Astrocyte of the spinal cord (primary cell): ENCODE measurements at regions not wholly inside any gene's neighbourhood (a gene's known extent, or its start where the extent isn't known, plus 50 kb on each side); places are given as distances from the start of the nearest gene placed in this dataset.

Source experiments
- DNase-seq: peaks from one replicate; pipeline ENCODE4 v3.0.0; 2011; ENCODE audit warnings: low read depth, low spot score
- H3K4me3 ChIP-seq: 2 replicates; pipeline ENCODE4 v1.5.1; 2011; ENCODE audit warnings: low read depth, mild to moderate bottlenecking, low read length, moderate library complexity
- CTCF ChIP-seq: IDR thresholded peaks from 2 replicates; pipeline ENCODE4 v1.5.1; 2012; ENCODE audit warnings: low read depth, mild to moderate bottlenecking, low read length, inconsistent platforms
- in situ Hi-C: cut with HindIII; loops from 2 replicates; pipeline ENCODE4 v1.10.0; 2017; ENCODE audit warnings: low sequenced_read_pairs

GRCh38 chr1:56404561-56405030, 174.8 kb downstream of the PLPP3 start:
- H3K4me3 ChIP-seq: no peak overlapping the region
- TF ChIP-seq CTCF: no peak
- peak; percentile 25 for DNase-seq
- in situ Hi-C loops: no loop called here

GRCh38 chr1:56404066-56404465, 175.3 kb downstream of the PLPP3 start:
- peak; percentile 18 for DNase-seq
- no peak overlapping the region for H3K4me3 ChIP-seq
- TF ChIP-seq CTCF: no peak
- in situ Hi-C loops: no loop called here

- no peak overlapping the region for H3K4me3 ChIP-seq
- DNase-seq: no peak
- in situ Hi-C loops: no loop called here
- no peak for TF ChIP-seq CTCF
Observed at GRCh38 chr1:56403321-56403720, 176.0 kb downstream of the PLPP3 start.

GRCh38 chr1:56401191-56401590, 178.2 kb downstream of the PLPP3 start:
- no peak for TF ChIP-seq CTCF
- in situ Hi-C loops: no loop called here
- H3K4me3 ChIP-seq: no peak overlapping the region
- no peak for DNase-seq

GRCh38 chr1:56400526-56400925, 178.8 kb downstream of the PLPP3 start:
- no peak for DNase-seq
- no peak overlapping the region for H3K4me3 ChIP-seq
- TF ChIP-seq CTCF: no peak
- in situ Hi-C loops: no loop called here

GRCh38 chr1:56399795-56400194, 179.6 kb downstream of the PLPP3 start:
- in situ Hi-C loops: no loop called here
- no peak for TF ChIP-seq CTCF
- DNase-seq: no peak
- no peak overlapping the region for H3K4me3 ChIP-seq

GRCh38 chr1:56399326-56399725, 180.0 kb downstream of the PLPP3 start:
- no peak for DNase-seq
- no peak overlapping the region for H3K4me3 ChIP-seq
- TF ChIP-seq CTCF: no peak
- in situ Hi-C loops: no loop called here
